Parathyroid adenoma (tissue), 2 donors: ENCODE measurements at regions not wholly inside any gene's neighbourhood (a gene's known extent, or its start where the extent isn't known, plus 50 kb on each side); places are given as distances from the start of the nearest gene placed in this dataset.

Experiments used
- H2AFZ ChIP-seq: fragments of 300-600 bp; sonication (generic); one replicate; pipeline ENCODE4 v1.7.0; 2017; ENCODE audit warnings: antibody characterized with exemption, mild to moderate bottlenecking
- H3K27ac ChIP-seq: fragments of 300-600 bp; sonication (generic); one replicate; pipeline ENCODE4 v1.7.0; 2017
- H3K27me3 ChIP-seq: fragments of 300-600 bp; sonication (generic); one replicate; pipeline ENCODE4 v1.7.0; 2017; ENCODE audit warnings: low read length; ENCODE audit not compliant: control insufficient read depth, insufficient read depth
- H3K36me3 ChIP-seq: fragments of 300-600 bp; sonication (generic); one replicate; pipeline ENCODE4 v1.7.0; 2017; ENCODE audit warnings: low read length; ENCODE audit not compliant: control insufficient read depth, insufficient read depth
- H3K4me1 ChIP-seq: fragments of 300-600 bp; sonication (generic); one replicate; pipeline ENCODE4 v1.7.0; 2017; ENCODE audit warnings: control low read depth
- H3K4me2 ChIP-seq: fragments of 300-600 bp; sonication (generic); one replicate; pipeline ENCODE4 v1.7.0; 2017; ENCODE audit warnings: low read length
- H3K4me3 ChIP-seq: fragments of 300-600 bp; sonication (generic); one replicate; pipeline ENCODE4 v1.7.0; 2017; ENCODE audit warnings: low read depth, low read length
- H3K79me2 ChIP-seq: fragments of 300-600 bp; sonication (generic); one replicate; pipeline ENCODE4 v1.7.0; 2017; ENCODE audit warnings: control low read depth
- H3K9ac ChIP-seq: fragments of 300-600 bp; sonication (generic); one replicate; pipeline ENCODE4 v1.7.0; 2017; ENCODE audit warnings: mild to moderate bottlenecking
- H3K9me3 ChIP-seq: fragments of 300-600 bp; sonication (generic); one replicate; pipeline ENCODE4 v1.7.0; 2017; ENCODE audit warnings: low read length; ENCODE audit not compliant: control insufficient read depth
- CTCF ChIP-seq: fragments of 300-600 bp; sonication (generic); IDR thresholded peaks from one replicate; pipeline ENCODE4 v1.7.0; 2017; ENCODE audit warnings: antibody characterized with exemption, mild to moderate bottlenecking
- donor health status: primary hyperparathyroidism.

- no peak overlapping the region for H3K27ac ChIP-seq
- H3K9ac ChIP-seq = no peak overlapping the region
- H3K36me3 ChIP-seq = no peaks in the 10 kb centered on the region
Observed at GRCh38 chr4:10273030-10273429, 156.4 kb upstream of the WDR1 start.

GRCh38 chr4:10272511-10272910, 155.9 kb upstream of the WDR1 start:
- Histone ChIP-seq H3K4me1 (no peaks in the 10 kb centered on the region), H3K27me3 (no peaks in the 10 kb centered on the region), H3K27ac (no peak overlapping the region), H3K79me2 (no peaks in the 10 kb centered on the region), H3K9me3 (no peaks in the 10 kb centered on the region), H3K36me3 (no peaks in the 10 kb centered on the region), H3K9ac (no peak overlapping the region), H3K4me3 (no peak overlapping the region), H3K4me2 (no peak overlapping the region), H2AFZ (no peak overlapping the region)
- TF ChIP-seq CTCF = no peak

More at GRCh38 chr4:10273030-10273429, 156.4 kb upstream of the WDR1 start:
- no peak for TF ChIP-seq CTCF
- Histone ChIP-seq H3K79me2 (no peaks in the 10 kb centered on the region), H3K27me3 (no peaks in the 10 kb centered on the region), H3K4me1 (no peaks in the 10 kb centered on the region), H2AFZ (no peak overlapping the region), H3K9me3 (no peaks in the 10 kb centered on the region), H3K4me3 (no peak overlapping the region), H3K4me2 (no peak overlapping the region)

- H3K9ac ChIP-seq = no peak overlapping the region
- no peaks in the 10 kb centered on the region for H3K9me3 ChIP-seq
- H3K4me3 ChIP-seq = no peak overlapping the region
- no peak overlapping the region for H3K4me2 ChIP-seq
- no peaks in the 10 kb centered on the region for H3K4me1 ChIP-seq
- no peak for TF ChIP-seq CTCF
- no peak overlapping the region for H3K27ac ChIP-seq
- no peak overlapping the region for H2AFZ ChIP-seq
- no peaks in the 10 kb centered on the region for H3K36me3 ChIP-seq
- no peaks in the 10 kb centered on the region for H3K27me3 ChIP-seq
- no peaks in the 10 kb centered on the region for H3K79me2 ChIP-seq
Observed at GRCh38 chr4:10267066-10267465, 150.5 kb upstream of the WDR1 start.

GRCh38 chr4:10260777-10261176, 144.2 kb upstream of the WDR1 start:
- no peaks in the 10 kb centered on the region for H3K79me2 ChIP-seq
- no peak overlapping the region for H3K27ac ChIP-seq
- H3K27me3 ChIP-seq = no peaks in the 10 kb centered on the region
- no peaks in the 10 kb centered on the region for H3K4me1 ChIP-seq
- H3K9ac ChIP-seq = no peak overlapping the region
- TF ChIP-seq CTCF = no peak
- H3K9me3 ChIP-seq = no peaks in the 10 kb centered on the region
- no peak overlapping the region for H2AFZ ChIP-seq
- no peaks in the 10 kb centered on the region for H3K36me3 ChIP-seq
- no peak overlapping the region for H3K4me3 ChIP-seq
- no peak overlapping the region for H3K4me2 ChIP-seq

GRCh38 chr4:10259976-10260375, 143.4 kb upstream of the WDR1 start:
- Histone ChIP-seq H3K4me1 (no peaks in the 10 kb centered on the region), H3K4me2 (no peak overlapping the region), H2AFZ (no peak overlapping the region), H3K9me3 (no peaks in the 10 kb centered on the region), H3K36me3 (no peaks in the 10 kb centered on the region), H3K9ac (no peak overlapping the region), H3K27me3 (no peaks in the 10 kb centered on the region), H3K79me2 (no peaks in the 10 kb centered on the region), H3K27ac (no peak overlapping the region), H3K4me3 (no peak overlapping the region)
- TF ChIP-seq CTCF = no peak
